H9 (cell line): ENCODE measurements at regions not wholly inside any gene's neighbourhood (a gene's known extent, or its start where the extent isn't known, plus 50 kb on each side); places are given as distances from the start of the nearest gene placed in this dataset.

Experiments used
- DNase-seq: peaks from one replicate; pipeline ENCODE4 v3.0.0-alpha.2; 2017
- H2AFZ ChIP-seq: one replicate; pipeline ENCODE4 v1.6.1; 2013; ENCODE audit warnings: mild to moderate bottlenecking, low read length, control low read depth, moderate library complexity
- H2AK5ac ChIP-seq: 2 replicates; pipeline ENCODE4 v1.6.1; 2013; ENCODE audit warnings: low read length, control low read depth, mixed read lengths; ENCODE audit not compliant: insufficient read length
- H2BK120ac ChIP-seq: one replicate; pipeline ENCODE4 v1.6.1; 2013; ENCODE audit warnings: low read depth, mild to moderate bottlenecking, low read length, control low read depth, inconsistent platforms; ENCODE audit not compliant: poor library complexity, severe bottlenecking
- H2BK12ac ChIP-seq: 2 replicates; pipeline ENCODE4 v1.6.1; 2013; ENCODE audit warnings: low read length, control low read depth, mixed read lengths, low read depth; ENCODE audit not compliant: insufficient read length
- H2BK15ac ChIP-seq: 2 replicates; pipeline ENCODE4 v1.6.1; 2013; ENCODE audit warnings: low read depth, low read length, control low read depth
- H2BK20ac ChIP-seq: one replicate; pipeline ENCODE4 v1.6.1; 2013; ENCODE audit warnings: low read depth, mild to moderate bottlenecking, low read length, control low read depth, inconsistent platforms; ENCODE audit not compliant: poor library complexity, severe bottlenecking
- H2BK5ac ChIP-seq: 2 replicates; pipeline ENCODE4 v1.6.1; 2013; ENCODE audit warnings: low read length, control low read depth, mixed read lengths; ENCODE audit not compliant: insufficient read length
- H3K14ac ChIP-seq: 2 replicates; pipeline ENCODE4 v1.6.1; 2013; ENCODE audit warnings: low read length, control low read depth; ENCODE audit not compliant: insufficient read depth
- H3K18ac ChIP-seq: 2 replicates; pipeline ENCODE4 v1.6.1; 2013; ENCODE audit warnings: low read depth, mild to moderate bottlenecking, mixed read lengths, low read length, control low read depth; ENCODE audit not compliant: insufficient read length
- H3K23ac ChIP-seq: 2 replicates; pipeline ENCODE4 v1.6.1; 2013; ENCODE audit warnings: low read length, control low read depth, mixed read lengths, low read depth; ENCODE audit not compliant: insufficient read length
- H3K23me2 ChIP-seq: 2 replicates; pipeline ENCODE4 v1.6.1; 2013; ENCODE audit warnings: low read depth, mild to moderate bottlenecking, mixed read lengths, low read length, control low read depth; ENCODE audit not compliant: insufficient read length, poor library complexity, severe bottlenecking
- H3K27ac ChIP-seq: 2 replicates; pipeline ENCODE4 v1.5.1; 2013; ENCODE audit warnings: low read length, control low read depth, mixed read lengths, low read depth; ENCODE audit not compliant: insufficient read length
- H3K27me3 ChIP-seq: 2 replicates; pipeline ENCODE4 v1.6.1; 2013; ENCODE audit warnings: low read length, control low read depth, inconsistent platforms; ENCODE audit not compliant: insufficient read depth
- H3K4ac ChIP-seq: 2 replicates; pipeline ENCODE4 v1.6.1; 2013; ENCODE audit warnings: low read depth, mild to moderate bottlenecking, control low read depth, inconsistent platforms, low read length, moderate library complexity
- H3K4me1 ChIP-seq: 2 replicates; pipeline ENCODE4 v1.6.1; 2013; ENCODE audit warnings: low read length, control low read depth, inconsistent platforms; ENCODE audit not compliant: insufficient read depth
- H3K4me2 ChIP-seq: 2 replicates; pipeline ENCODE4 v1.6.1; 2013; ENCODE audit warnings: low read length, control low read depth, mixed read lengths; ENCODE audit not compliant: insufficient read length, insufficient read depth
- H3K56ac ChIP-seq: 2 replicates; pipeline ENCODE4 v1.6.1; 2013; ENCODE audit warnings: low read depth, mild to moderate bottlenecking, mixed read lengths, low read length, control low read depth; ENCODE audit not compliant: insufficient read length
- H3K79me1 ChIP-seq: 2 replicates; pipeline ENCODE4 v1.6.1; 2013; ENCODE audit warnings: low read depth, mild to moderate bottlenecking, moderate library complexity, low read length, control low read depth, inconsistent platforms; ENCODE audit not compliant: insufficient read depth, poor library complexity, severe bottlenecking
- H3K79me2 ChIP-seq: 2 replicates; pipeline ENCODE4 v1.6.1; 2013; ENCODE audit warnings: low read length, control low read depth, inconsistent platforms; ENCODE audit not compliant: insufficient read depth
- H3K9ac ChIP-seq: 2 replicates; pipeline ENCODE4 v1.6.1; 2013; ENCODE audit warnings: low read length, control low read depth, mixed read lengths; ENCODE audit not compliant: insufficient read length; ENCODE audit errors: extremely low read depth
- H3K9me3 ChIP-seq: one replicate; pipeline ENCODE4 v1.6.1; 2013; ENCODE audit warnings: low read depth, low read length, inconsistent platforms; ENCODE audit not compliant: control insufficient read depth
- H3T11ph ChIP-seq: one replicate; pipeline ENCODE4 v1.6.1; 2013; ENCODE audit warnings: mild to moderate bottlenecking, low read length, control low read depth, inconsistent platforms
- H4K20me1 ChIP-seq: one replicate; pipeline ENCODE4 v1.6.1; 2013; ENCODE audit not compliant: control insufficient read depth, insufficient read length, insufficient read depth
- H4K5ac ChIP-seq: 2 replicates; pipeline ENCODE4 v1.6.1; 2013; ENCODE audit warnings: low read depth, mild to moderate bottlenecking, mixed read lengths, low read length, control low read depth; ENCODE audit not compliant: insufficient read length
- H4K8ac ChIP-seq: replicated peaks from 2 replicates; pipeline ENCODE4 v1.6.1; 2013; ENCODE audit warnings: low read length, control low read depth, mixed read lengths, low read depth; ENCODE audit not compliant: insufficient read length
- H4K91ac ChIP-seq: 2 replicates; pipeline ENCODE4 v1.6.1; 2013; ENCODE audit warnings: low read depth, mild to moderate bottlenecking, moderate library complexity, mixed read lengths, low read length, control low read depth; ENCODE audit not compliant: insufficient read length
- H3K27ac Mint-ChIP-seq, 3 experiments: 2 replicates in 2 of 3; 3 replicates in 1 of 3; pipeline ENCODE4 v1.8.0; 2020 to 2021; ENCODE audit warnings: mixed read lengths in 3 of 3, mild to moderate bottlenecking in 1 of 3, moderate library complexity in 1 of 3
- H3K27me3 Mint-ChIP-seq: 2 replicates; pipeline ENCODE4 v1.8.0; 2021; ENCODE audit warnings: low read depth, mild to moderate bottlenecking, moderate library complexity, mixed read lengths
- H3K36me3 Mint-ChIP-seq, 3 experiments: 2 replicates in 2 of 3; 3 replicates in 1 of 3; pipeline ENCODE4 v1.8.0; 2020 to 2021; ENCODE audit warnings: low read depth in 3 of 3, mixed read lengths in 3 of 3; ENCODE audit not compliant: insufficient read depth in 1 of 3
- H3K4me1 Mint-ChIP-seq, 2 experiments: 2 replicates each; pipeline ENCODE4 v1.8.0; 2020; ENCODE audit warnings: mixed read lengths in 2 of 2
- H3K4me3 Mint-ChIP-seq, 2 experiments: 2 replicates in 1 of 2; 3 replicates in 1 of 2; pipeline ENCODE4 v1.8.0; 2020 to 2021; ENCODE audit warnings: mild to moderate bottlenecking in 2 of 2, mixed read lengths in 2 of 2, moderate library complexity in 1 of 2
- H3K9me3 Mint-ChIP-seq, 2 experiments: 2 replicates in 1 of 2; 3 replicates in 1 of 2; pipeline ENCODE4 v1.8.0; 2020; ENCODE audit warnings: mild to moderate bottlenecking in 2 of 2, mixed read lengths in 2 of 2, moderate library complexity in 1 of 2
- CTCF ChIP-seq: fragments of 200-600 bp; sonication (generic); conservative IDR thresholded peaks from 3 replicates; pipeline ENCODE4 v1.8.0; 2021; ENCODE audit warnings: antibody characterized with exemption, mild to moderate bottlenecking
- WGBS: extraction: QIAGEN DNeasy Blood & Tissue Kit; methylation state at CpG from one replicate; pipeline ENCODE4 v1.1.7; 2013; ENCODE audit warnings: missing lambda C conversion rate, low lambda C conversion rate, mixed read lengths; ENCODE audit not compliant: insufficient read length; ENCODE audit errors: extremely low coverage; 5-methylcytosine and 5-hydroxymethylcytosine counted together

GRCh38 chr4:26199596-26199995 lies 121.2 kb upstream of the RBPJ start:
- Histone ChIP-seq H3K4ac (no peak overlapping the region), H3K79me1 (no peaks in the 10 kb centered on the region), H3K27me3 (no peaks in the 10 kb centered on the region), H2BK12ac (no peak overlapping the region), H3K9ac (no peak overlapping the region), H3K23me2 (no peaks in the 10 kb centered on the region), H2BK5ac (no peak overlapping the region), H3K79me2 (no peaks in the 10 kb centered on the region), H4K8ac (no peak overlapping the region), H3K4me1 (no peaks in the 10 kb centered on the region), H2AFZ (no peak overlapping the region), H2BK20ac (no peak overlapping the region), H3K4me2 (no peak overlapping the region), H2BK120ac (no peak overlapping the region), H3K14ac (no peak overlapping the region), H2AK5ac (no peak overlapping the region), H3K23ac (no peak overlapping the region), H4K91ac (no peak overlapping the region), H3K9me3 (no peaks in the 10 kb centered on the region), H2BK15ac (no peak overlapping the region), H4K20me1 (no peaks in the 10 kb centered on the region), H3T11ph (no peak overlapping the region), H3K18ac (no peak overlapping the region), H3K27ac (no peak overlapping the region), H3K56ac (no peak overlapping the region), H4K5ac (no peak overlapping the region)
- DNase-seq: no peak
- Mint-ChIP-seq H3K27me3 (peaks cover 9% of the 10 kb centered on the region; the same call in 1 of the 2 replicates), H3K4me1 (no peaks in the 10 kb centered on the region), H3K4me3 (no peak overlapping the region), H3K27ac (peak overlapping the region in 1 of 3 experiments; percentile 41; a peak in 1 of 7 replicates), H3K9me3 (no peaks in the 10 kb centered on the region), H3K36me3 (no peaks in the 10 kb centered on the region)
- whole genome bisulfite sequencing: no CpG with 5 or more reads among the region's 5 CpGs
- TF ChIP-seq CTCF: no peak
